ENCODE measurements at regions not wholly inside any gene's neighbourhood (a gene's known extent, or its start where the extent isn't known, plus 50 kb on each side); places are given as distances from the start of the nearest gene placed in this dataset.

- TF ChIP-seq HMGXB4 (CRISPR knock-in tag; IDR thresholded peaks at IDR 0.05; ENCODE audit: borderline replicate concordance) (no peak), ZC3H11A (IDR thresholded peaks at IDR 0.05) (no peak)
- TF ChIP-seq, protein P1, sequence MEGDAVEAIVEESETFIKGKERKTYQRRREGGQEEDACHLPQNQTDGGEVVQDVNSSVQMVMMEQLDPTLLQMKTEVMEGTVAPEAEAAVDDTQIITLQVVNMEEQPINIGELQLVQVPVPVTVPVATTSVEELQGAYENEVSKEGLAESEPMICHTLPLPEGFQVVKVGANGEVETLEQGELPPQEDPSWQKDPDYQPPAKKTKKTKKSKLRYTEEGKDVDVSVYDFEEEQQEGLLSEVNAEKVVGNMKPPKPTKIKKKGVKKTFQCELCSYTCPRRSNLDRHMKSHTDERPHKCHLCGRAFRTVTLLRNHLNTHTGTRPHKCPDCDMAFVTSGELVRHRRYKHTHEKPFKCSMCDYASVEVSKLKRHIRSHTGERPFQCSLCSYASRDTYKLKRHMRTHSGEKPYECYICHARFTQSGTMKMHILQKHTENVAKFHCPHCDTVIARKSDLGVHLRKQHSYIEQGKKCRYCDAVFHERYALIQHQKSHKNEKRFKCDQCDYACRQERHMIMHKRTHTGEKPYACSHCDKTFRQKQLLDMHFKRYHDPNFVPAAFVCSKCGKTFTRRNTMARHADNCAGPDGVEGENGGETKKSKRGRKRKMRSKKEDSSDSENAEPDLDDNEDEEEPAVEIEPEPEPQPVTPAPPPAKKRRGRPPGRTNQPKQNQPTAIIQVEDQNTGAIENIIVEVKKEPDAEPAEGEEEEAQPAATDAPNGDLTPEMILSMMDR (IDR thresholded peaks at IDR 0.05): no peak
- TF ChIP-seq, protein P2, sequence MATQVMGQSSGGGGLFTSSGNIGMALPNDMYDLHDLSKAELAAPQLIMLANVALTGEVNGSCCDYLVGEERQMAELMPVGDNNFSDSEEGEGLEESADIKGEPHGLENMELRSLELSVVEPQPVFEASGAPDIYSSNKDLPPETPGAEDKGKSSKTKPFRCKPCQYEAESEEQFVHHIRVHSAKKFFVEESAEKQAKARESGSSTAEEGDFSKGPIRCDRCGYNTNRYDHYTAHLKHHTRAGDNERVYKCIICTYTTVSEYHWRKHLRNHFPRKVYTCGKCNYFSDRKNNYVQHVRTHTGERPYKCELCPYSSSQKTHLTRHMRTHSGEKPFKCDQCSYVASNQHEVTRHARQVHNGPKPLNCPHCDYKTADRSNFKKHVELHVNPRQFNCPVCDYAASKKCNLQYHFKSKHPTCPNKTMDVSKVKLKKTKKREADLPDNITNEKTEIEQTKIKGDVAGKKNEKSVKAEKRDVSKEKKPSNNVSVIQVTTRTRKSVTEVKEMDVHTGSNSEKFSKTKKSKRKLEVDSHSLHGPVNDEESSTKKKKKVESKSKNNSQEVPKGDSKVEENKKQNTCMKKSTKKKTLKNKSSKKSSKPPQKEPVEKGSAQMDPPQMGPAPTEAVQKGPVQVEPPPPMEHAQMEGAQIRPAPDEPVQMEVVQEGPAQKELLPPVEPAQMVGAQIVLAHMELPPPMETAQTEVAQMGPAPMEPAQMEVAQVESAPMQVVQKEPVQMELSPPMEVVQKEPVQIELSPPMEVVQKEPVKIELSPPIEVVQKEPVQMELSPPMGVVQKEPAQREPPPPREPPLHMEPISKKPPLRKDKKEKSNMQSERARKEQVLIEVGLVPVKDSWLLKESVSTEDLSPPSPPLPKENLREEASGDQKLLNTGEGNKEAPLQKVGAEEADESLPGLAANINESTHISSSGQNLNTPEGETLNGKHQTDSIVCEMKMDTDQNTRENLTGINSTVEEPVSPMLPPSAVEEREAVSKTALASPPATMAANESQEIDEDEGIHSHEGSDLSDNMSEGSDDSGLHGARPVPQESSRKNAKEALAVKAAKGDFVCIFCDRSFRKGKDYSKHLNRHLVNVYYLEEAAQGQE (IDR thresholded peaks at IDR 0.05): no peak
These were observed 328.7 kb downstream of the SMAD2 start for GRCh38 chr18:47601581-47602272.

All from A549 (cell line).